GM18858 (cell line): ENCODE measurements at regions not wholly inside any gene's neighbourhood (a gene's known extent, or its start where the extent isn't known, plus 50 kb on each side); places are given as distances from the start of the nearest gene placed in this dataset.

ENCODE experiments used
- ATAC-seq: cut with Tn5 transposase; IDR thresholded peaks from one replicate; pipeline ENCODE4 v1.9.1; 2021; ENCODE audit not compliant: unreplicated experiment

DNA sequence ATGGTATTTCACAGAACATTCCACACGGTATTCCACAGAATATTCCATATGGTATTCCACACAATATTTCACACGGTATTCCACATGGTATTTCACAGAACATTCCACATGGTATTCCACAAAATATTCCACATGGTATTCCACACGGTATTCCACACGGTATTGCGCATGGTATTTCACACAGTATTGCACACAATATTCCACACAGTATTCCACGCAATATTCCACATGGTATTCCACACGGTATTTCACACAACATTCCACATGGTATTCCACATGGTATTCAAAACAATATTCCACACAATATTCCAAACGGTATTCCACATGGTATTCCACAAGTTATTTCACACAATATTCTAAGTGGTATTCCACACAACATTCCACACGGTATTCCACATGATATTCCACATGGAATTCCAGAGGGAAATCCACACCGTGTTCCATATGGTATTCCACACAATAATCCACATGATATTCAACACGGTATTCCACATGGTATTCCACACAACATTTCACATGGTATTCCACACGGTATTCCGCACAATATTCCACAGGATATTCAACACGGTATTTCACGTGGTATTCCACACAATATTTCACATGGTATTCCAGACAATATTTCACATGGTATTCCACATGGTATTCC lies 136.7 kb upstream of the CHST15 start:
- no peak for ATAC-seq

DNA sequence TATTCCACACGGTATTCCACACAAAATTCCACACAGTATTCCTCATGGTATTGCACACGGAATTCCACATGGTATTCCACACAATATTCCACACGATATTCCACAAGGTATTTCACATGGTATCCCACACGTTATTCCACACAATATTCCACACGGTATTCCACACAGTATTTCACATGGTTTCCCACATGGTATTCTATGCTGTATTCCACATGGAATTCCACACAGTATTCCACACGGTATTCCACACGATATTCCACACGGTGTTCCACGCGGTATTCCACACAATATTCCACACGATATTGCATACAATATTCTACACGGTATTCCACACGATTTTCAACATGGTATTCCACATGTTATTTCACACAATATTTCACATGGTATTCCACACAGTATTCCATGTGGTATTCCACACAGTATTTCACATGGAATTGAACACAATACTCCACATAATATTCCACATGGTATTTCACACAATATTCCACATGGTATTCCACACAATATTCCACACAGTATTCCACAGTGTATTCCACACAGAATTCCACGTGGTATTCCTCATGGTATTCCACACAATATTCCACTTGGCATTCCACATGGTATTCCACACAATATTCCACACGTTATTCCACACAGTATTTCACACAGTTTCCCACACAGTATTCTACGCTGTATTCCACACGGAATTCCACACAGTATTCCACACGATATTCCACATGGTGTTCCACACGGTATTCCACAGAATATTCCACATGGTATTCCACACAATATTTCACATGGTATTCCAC lies 136.0 kb upstream of the CHST15 start:
- no peak for ATAC-seq

DNA sequence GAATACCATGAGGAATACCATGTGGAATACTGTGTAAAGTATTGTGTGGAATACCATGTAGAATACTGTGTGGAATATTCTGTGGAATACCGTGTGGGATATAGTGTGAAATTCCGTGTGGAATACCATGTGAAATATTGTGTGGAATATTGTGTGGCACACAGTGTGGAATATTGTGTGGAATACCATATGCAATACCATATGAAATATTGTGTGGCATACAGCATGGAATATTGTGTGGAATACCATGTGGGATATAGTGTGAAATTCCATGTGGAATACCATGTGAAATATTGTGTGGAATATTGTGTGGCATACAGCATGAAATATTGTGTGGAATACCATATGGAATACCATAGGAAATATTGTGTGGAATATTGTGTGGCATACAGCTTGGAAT lies 135.1 kb upstream of the CHST15 start:
- no peak for ATAC-seq

DNA sequence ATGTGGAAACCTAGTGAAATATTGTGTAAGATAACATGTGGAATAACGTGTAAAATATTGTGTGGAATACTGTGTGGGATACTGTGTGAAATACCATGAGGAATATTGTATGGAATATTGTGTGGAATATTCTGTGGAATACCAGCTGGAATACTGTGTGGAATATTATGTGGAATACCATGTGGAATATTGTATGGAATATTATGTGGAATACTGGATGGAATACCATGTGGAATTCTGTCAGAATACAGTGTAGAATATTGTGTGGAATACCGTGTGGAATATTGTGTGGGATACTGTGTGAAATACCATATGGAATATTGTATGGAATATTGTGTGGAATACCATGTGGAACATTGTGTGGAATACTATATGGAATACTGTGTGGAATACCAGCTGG lies 134.6 kb upstream of the CHST15 start:
- ATAC-seq, result no peak

DNA sequence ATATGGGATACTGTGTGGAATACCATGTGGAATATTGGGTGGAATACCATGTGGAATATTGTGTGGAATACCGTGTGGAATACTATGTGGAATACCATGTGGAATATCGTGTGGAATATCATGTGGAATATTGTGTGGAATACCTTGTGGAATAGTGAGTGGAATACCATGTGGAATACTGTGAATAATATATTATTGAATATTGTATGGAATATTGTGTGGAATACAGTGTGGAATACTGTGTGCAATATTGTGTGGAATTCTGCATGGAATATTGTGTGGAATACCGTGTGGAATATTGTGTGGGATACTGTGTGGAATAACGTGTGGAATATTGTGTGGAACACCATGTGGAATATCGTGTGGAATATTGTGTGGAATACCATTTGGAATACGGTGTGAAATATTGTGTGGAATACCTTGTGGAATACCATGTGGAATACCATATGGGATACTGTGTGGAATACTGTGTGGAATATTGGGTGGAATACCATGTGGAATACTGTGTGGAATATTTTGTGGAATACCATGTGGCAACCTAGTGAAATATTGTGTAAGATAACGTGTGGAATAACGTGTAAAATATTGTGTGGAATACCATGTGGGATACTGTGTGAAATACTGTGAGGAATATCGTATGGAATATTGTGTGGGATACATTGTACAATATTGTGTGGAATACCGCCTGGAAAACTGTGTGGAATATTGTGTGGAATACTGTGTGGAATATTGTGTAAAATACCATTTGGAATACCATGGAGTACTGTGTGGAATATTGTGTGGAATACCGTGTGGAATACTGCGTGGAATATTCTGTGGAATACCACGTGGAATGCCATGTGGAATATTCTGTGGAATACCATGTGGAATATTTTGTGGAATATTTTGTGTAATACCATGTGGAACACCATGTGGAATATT lies 133.9 kb upstream of the CHST15 start:
- ATAC-seq, result no peak

DNA sequence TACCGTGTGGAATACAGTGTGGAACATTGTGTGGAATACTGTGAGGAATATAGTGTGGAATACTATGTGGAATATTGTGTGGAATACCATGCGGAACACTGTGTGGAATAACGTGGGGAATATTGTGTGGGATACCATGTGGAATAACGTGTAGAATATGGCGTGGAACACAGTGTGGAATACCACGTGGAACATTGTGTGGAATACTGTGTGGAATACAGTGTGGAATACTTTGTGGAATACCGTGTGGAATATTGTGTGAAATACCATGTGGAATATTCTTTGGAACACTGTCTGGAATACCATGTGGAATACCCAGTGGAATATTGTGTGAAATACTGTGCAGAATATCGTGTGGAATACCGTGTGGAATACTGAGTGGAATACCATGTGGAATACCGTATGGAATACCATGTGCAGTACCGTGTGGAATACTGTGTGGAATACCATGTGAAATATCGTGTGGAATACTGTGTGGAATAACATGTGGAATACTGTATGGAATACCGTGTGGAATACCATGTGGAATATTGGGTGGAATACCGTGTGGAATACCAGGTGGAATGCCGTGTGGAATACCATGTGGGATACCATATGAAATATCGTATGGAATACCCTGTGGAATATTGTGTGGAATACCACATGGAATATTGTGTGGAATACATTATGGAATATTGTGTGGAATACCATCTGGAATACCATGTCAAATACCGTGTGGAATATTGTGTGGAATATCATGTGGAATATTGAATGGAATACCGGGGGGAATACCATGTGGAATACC lies 133.1 kb upstream of the CHST15 start:
- ATAC-seq, result no peak

DNA sequence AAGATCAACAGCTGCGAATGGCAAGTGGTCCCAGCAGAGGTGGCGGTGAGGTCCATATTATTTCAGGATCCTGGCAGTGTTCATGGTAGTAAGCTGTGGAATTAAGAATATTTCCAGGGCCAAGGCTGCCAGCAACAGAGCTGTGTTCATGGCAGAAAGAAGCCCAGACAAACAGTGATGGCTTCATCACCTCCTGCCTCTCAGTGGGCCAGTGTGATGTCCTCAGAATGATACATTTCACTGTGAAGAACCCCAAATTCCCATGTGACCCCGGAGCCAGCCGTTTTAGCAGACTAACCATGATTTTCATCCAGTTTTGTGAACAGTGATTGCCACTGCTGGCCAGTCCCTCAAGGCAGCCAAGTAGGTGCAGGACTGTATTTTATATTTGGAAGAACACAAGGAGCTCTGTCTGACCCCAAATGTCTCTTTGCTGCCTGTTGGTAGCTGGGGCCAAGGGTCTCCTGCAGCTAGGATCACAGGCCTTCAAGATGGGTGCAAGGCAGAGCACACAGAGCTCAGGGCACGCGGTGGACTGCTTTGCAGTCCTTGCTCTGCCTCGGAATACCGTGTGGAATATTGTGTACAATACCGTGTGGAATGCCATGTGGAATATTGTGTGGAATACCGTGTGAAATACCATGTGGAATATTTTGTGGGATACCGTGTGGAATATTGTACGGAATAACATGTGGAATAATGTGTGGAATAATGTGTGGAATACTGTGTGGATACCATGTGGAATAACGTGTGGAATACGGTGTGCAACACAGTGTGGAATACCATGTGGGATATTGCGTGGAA lies 132.3 kb upstream of the CHST15 start:
- no peak for ATAC-seq

DNA sequence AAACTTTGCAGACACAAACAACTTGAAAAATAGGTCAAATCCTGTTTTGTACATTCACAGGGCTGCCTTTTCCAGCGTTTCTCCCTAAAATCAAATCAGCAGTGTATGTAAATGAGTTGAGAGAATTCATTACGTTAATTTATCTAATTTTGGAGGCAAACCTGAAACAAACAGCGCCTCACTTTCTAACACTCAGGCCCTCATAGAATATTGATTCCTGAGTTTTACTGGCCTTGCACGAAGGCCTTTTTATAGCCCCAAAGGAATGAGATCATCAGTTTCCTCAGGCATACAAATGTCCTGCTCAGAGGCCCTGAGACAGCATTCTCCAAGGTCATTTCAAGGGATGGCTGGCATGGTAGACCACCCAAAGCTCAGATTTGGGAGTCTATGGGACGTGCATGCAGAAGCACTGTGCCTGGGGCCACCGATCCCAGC lies 131.7 kb upstream of the CHST15 start:
- no peak for ATAC-seq

DNA sequence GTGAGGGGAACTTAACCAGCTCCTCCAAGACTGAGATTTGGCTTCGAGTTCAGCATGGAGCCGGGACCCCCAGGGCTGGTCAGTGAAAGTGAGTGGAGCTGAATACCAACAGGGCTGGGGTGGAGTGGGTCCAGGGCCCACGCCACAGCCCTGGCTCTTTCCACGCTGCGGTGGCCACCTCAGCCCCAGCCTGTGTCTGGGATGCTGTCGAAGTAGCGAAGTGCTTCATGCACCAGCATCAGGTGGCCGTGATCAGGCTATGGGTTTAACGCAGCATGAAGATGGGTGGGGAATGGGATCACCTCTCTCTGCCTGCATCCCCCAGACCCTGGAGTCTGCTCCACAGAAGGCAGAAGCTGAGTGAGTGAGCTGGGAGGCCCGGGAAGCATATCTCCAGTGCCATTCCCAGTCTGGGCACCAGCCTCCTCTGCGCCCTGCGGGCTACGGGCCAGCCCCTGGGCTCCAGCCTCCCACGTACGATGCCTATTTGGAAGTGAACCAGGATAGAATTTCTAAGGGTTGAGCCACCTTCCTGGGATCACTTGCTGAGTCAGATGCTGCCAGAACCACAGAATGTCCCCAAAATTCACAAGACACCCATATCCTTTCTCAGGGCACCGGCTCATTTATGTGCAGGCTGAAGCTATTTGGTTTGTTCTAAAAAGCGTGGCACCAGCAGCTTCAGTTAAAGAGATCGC lies 131.1 kb upstream of the CHST15 start:
- ATAC-seq, result no peak

DNA sequence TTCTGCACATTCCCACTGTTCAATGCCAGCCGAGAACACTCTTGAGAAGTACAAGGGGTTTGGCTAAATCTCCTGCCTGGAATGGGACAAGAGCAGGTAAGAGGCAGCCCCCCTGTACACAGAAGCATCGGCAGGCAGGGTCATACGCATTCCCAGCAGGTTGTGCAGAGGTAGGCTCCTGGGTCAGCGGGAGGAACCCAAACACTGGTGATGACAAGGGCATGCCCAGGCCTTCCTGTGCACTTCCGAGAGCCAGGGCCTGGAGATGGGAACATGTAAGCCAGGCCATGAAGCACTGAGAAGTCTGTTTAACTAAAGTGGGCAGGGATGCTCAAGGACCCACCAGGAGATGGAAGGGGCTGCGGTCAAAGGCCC lies 130.3 kb upstream of the CHST15 start:
- ATAC-seq, result no peak

DNA sequence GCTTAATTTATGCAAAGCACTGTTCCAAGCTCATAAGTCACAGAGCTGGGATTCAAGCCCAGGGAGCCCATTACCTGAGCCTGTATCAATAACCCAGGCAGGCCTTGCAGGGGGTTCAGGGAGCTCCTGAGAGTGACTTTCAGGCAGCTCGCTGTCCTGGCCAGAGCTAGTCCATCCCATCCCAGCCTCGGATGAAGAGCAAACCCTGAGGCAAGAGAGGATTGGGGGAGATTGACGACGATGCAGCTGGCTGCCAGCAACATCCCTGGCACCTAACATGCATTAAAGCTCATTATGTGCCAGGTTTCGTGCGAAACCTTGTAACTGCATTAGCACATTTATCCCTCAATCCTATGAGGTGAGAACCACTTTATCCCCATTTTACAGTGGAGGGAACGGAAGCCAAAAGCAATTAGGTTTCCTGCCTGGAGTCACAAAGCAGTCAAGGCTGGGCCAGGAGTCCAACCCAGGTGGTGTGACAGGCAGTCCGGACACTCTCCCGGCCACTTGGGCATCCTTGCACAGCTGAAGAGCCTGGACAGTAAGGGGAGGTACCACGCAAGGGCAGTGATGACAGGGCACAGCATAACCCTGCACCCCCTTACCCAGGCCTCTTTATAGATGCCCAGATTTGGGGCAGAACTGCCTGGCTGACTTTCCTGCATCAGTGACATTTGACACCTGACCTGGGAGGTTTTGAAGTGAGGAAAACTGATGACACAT lies 129.8 kb upstream of the CHST15 start:
- ATAC-seq, result no peak

DNA sequence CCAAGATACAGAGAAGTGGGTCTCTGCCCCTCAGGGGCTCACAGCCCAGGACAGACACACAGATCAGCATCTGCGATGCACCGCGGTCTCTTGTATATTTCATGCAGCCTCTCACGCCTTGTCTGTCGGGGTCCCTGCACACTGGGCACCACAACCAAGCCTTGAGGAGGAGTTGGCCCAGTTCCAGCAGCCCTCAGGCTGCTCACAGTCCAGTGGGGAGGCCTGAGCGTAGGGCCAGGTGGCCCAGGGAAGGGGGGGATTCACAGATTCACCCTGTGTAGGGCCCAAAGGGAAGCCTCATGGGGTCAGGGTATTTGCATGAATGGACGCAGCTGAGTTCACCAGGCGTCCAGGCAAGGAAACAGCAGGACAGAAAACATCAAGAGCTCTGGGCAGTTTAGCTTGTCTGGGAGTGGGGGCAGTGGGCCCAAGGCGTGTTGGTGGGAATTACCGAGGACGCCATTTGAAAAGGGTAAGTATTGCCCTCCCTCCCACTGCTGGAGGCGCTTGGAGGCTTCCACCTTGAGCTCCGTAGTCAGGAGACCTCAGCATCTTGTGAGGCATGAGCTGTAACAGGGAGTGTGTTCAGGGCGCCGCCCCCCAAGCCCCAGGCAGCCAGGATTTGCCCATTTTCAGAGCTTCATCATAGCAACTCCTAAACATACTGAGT lies 129.1 kb upstream of the CHST15 start:
- no peak for ATAC-seq

DNA sequence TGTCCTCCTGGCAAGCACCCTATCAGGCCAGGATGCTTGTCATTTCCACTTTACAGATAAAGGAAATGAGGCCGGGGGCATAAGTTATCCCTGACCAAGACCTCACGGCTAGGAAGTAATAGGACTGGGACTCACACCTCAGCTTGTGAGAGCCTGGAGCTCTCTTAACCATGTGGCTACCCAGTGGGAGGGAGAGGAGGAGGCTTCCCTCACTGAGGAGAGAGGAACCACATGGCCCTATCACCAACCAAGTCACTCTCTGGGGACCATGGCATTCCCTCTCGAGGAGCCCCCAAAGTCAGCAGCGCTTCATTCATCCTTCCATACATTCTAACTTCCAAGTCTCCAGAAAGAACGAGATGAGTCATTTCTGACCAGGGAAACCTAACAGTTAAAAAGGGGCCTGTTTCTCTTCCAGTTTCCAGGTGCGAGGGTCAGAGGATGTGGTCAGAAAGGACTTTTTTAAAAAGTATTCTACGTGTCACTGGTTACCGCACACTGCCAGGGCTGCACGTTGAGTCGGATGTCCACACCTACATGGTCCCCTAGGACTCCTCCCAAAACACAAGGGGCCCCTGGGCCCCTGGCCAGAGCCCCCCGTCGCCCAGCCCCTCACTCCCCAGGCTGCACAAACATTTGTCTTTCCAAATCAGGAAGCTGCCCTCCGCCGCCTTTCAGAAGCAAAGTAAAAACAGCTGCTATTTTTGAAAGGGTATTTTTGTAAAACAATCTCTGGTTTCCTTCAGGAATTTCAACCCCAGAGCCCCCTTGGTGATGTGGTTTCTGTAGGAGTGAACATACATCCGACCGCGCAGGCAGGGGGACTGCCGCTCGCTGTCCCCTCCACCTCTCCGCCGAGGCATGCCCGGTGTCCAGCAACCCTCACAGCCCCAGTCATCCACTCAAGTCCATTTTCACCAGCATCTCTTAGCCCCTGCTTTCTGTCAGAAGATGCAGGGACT lies 128.2 kb upstream of the CHST15 start:
- no peak for ATAC-seq

DNA sequence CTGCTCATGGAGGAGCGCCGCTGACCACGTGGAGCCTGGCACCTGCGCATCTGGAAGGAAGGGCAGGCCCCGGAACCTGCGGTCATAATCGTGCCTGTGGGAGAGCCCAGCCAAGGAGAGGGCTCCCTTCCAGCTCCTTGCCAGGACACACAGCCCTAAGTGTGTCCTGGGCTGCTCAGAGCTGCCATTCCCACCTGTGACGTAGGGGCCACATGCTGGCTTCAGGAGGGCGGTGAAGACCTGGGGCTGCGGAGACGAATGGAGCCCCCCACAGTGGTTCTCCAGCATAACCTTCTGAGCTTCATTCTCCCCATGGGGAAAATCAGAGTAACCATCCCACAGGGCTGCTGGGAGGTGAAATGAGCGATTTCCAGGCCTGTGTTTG lies 127.6 kb upstream of the CHST15 start:
- ATAC-seq, result no peak

DNA sequence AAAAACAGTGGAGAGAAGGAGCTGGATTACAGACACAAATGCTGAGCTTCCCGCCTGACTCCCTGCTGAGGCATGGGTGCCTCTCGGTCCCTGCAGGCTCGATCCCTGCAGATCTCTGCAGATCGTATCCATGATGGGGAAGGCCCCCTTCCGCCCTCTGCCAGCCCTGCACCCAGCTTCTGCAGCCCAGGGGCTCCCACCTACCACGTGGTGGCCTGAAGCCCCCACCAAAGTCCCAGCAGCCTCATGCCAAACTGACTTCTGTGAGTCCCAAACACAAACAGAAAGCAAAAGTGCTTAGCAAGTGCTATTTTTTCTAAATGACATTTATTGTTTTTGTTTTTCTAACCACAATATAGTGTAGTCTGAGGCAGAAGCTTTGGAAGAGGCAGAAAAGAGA lies 127.1 kb upstream of the CHST15 start:
- no peak for ATAC-seq

DNA sequence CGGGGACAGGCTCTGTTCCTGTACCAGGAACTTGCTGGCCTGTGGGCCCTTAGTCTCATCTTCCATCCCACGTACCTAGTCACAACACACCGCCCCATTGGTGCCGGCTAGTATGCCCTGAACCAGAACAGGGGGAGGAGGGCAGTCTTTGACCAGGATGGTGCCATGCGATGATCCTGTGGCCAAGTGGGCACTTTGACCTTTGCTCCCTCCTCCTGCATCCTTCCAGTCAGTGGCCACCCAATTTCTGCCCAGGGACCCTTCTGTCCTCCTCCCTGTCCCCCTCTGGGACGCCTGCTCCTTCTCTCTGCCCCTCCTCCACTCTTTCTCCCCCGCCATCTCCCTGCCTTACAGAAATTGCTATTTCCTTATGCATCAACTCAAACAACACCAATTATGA lies 126.3 kb upstream of the CHST15 start:
- ATAC-seq, result no peak

DNA sequence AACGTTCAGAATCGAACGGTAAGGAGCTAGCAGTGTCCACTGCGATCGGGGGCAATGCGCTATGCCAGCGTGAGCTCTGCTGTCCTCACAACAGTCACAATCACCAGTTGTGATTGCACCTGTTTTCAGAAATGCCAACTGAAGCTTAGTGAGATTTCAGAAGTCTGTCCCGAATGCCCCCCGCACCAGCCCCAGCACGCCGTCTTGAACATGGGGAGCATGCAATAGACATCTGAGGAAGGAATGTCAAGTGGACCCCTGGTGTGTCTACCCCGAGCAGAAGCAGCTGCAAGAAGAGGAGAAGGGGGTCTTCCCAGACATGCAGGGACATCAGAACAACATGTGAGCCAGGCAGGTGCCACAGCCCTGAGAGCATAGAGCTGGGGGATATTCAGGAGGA lies 125.7 kb upstream of the CHST15 start:
- ATAC-seq, result no peak
